ENCODE measurements at regions not wholly inside any gene's neighbourhood (a gene's known extent, or its start where the extent isn't known, plus 50 kb on each side); places are given as distances from the start of the nearest gene placed in this dataset.

- TF ChIP-seq CTCF (IDR thresholded peaks at IDR 0.05) (no peak), POLR2A (IDR thresholded peaks at IDR 0.05) (no peak)
Measured at GRCh38 chr2:120894966-120895365, 159.3 kb downstream of the GLI2 start.
